Calu3 (cell line): ENCODE measurements at regions not wholly inside any gene's neighbourhood (a gene's known extent, or its start where the extent isn't known, plus 50 kb on each side); places are given as distances from the start of the nearest gene placed in this dataset.

Experiments used
- BruUV-seq: library from RNA; stranded (reverse); fragments of 400-500 nt; replicated peaks from 2 replicates; lab custom pipeline; 2021; lab: Mats Ljungman, UMichigan
- CTCF ChIA-PET: fragments of 300-600 bp; sonication (Branson Sonifier 250); formaldehyde crosslinking; loops from one replicate; lab custom pipeline; 2022; ENCODE audit warnings: antibody characterized with exemption; lab: Charles Lee
- DNase-seq: peaks from one replicate; pipeline ENCODE4 v3.0.0; 2022
- H3K27ac Mint-ChIP-seq: one replicate; pipeline ENCODE4 v1.8.0; 2022; ENCODE audit warnings: mixed read lengths; ENCODE audit not compliant: unreplicated experiment
- H3K27me3 Mint-ChIP-seq: one replicate; pipeline ENCODE4 v1.8.0; 2022; ENCODE audit warnings: mixed read lengths; ENCODE audit not compliant: unreplicated experiment
- H3K36me3 Mint-ChIP-seq: one replicate; pipeline ENCODE4 v1.8.0; 2022; ENCODE audit warnings: mild to moderate bottlenecking, moderate library complexity, mixed read lengths; ENCODE audit not compliant: insufficient read depth, unreplicated experiment
- H3K4me1 Mint-ChIP-seq: one replicate; pipeline ENCODE4 v1.8.0; 2022; ENCODE audit warnings: mild to moderate bottlenecking, low read depth, mixed read lengths; ENCODE audit not compliant: unreplicated experiment
- H3K4me3 Mint-ChIP-seq: one replicate; pipeline ENCODE4 v1.8.0; 2022; ENCODE audit warnings: mild to moderate bottlenecking, low read depth, moderate library complexity, mixed read lengths; ENCODE audit not compliant: unreplicated experiment
- H3K9me3 Mint-ChIP-seq: one replicate; pipeline ENCODE4 v1.8.0; 2022; ENCODE audit warnings: low read depth, mixed read lengths; ENCODE audit not compliant: unreplicated experiment
- CTCF ChIP-seq: fragments of 200-600 bp; IDR thresholded peaks from one replicate; pipeline ENCODE4 v1.8.0; 2022; ENCODE audit warnings: antibody characterized with exemption; ENCODE audit not compliant: unreplicated experiment
- intact Hi-C: fragments of 100-400 bp; cut with micrococcal nuclease; formaldehyde crosslinking; loops from one replicate; pipeline ENCODE4 v1.10.0; 2022; ENCODE audit not compliant: unreplicated experiment

- H3K27ac Mint-ChIP-seq: no peak overlapping the region
- H3K4me3 Mint-ChIP-seq: no peak overlapping the region
- H3K27me3 Mint-ChIP-seq: no peaks in the 10 kb centered on the region
- intact Hi-C loops: no loop called here
- CTCF ChIA-PET: no interaction called here
- no peak for DNase-seq
- no peaks in the 10 kb centered on the region for H3K9me3 Mint-ChIP-seq
- H3K4me1 Mint-ChIP-seq: no peaks in the 10 kb centered on the region
- BruUV-seq: no TSS peak
- no peaks in the 10 kb centered on the region for H3K36me3 Mint-ChIP-seq
- no peak for TF ChIP-seq CTCF
Observed at GRCh38 chr13:106398289-106398688, 137.2 kb downstream of the EFNB2 start.

- no TSS peak for BruUV-seq
- H3K27me3 Mint-ChIP-seq: no peaks in the 10 kb centered on the region
- no peak overlapping the region for H3K4me3 Mint-ChIP-seq
- no peaks in the 10 kb centered on the region for H3K9me3 Mint-ChIP-seq
- DNase-seq: no peak
- CTCF ChIA-PET: no interaction called here
- H3K36me3 Mint-ChIP-seq: no peaks in the 10 kb centered on the region
- TF ChIP-seq CTCF: no peak
- no peak overlapping the region for H3K27ac Mint-ChIP-seq
- intact Hi-C loops: no loop called here
- no peaks in the 10 kb centered on the region for H3K4me1 Mint-ChIP-seq
Observed at GRCh38 chr13:106393776-106394175, 141.7 kb downstream of the EFNB2 start.

GRCh38 chr13:106391681-106392080 lies 143.8 kb downstream of the EFNB2 start:
- intact Hi-C loops: no loop called here
- DNase-seq: no peak
- Mint-ChIP-seq H3K4me3 (no peak overlapping the region), H3K36me3 (no peaks in the 10 kb centered on the region), H3K27me3 (no peaks in the 10 kb centered on the region), H3K27ac (no peak overlapping the region), H3K9me3 (no peaks in the 10 kb centered on the region), H3K4me1 (no peaks in the 10 kb centered on the region)
- TF ChIP-seq CTCF: no peak
- CTCF ChIA-PET: no interaction called here
- BruUV-seq: no TSS peak

GRCh38 chr13:106391271-106391670 lies 144.2 kb downstream of the EFNB2 start:
- H3K36me3 Mint-ChIP-seq: no peaks in the 10 kb centered on the region
- DNase-seq: no peak
- TF ChIP-seq CTCF: no peak
- BruUV-seq: no TSS peak
- no peak overlapping the region for H3K4me3 Mint-ChIP-seq
- no peak overlapping the region for H3K27ac Mint-ChIP-seq
- intact Hi-C loops: no loop called here
- no peaks in the 10 kb centered on the region for H3K9me3 Mint-ChIP-seq
- CTCF ChIA-PET: no interaction called here
- H3K27me3 Mint-ChIP-seq: no peaks in the 10 kb centered on the region
- no peaks in the 10 kb centered on the region for H3K4me1 Mint-ChIP-seq
